HG02763 (cell line): ENCODE measurements at regions not wholly inside any gene's neighbourhood (a gene's known extent, or its start where the extent isn't known, plus 50 kb on each side); places are given as distances from the start of the nearest gene placed in this dataset.
"Not testable (repeated sequence)": the region's sequence is repeated elsewhere in the genome, so short reads cannot be mapped to it uniquely, and the experiment has no call there.

Experiments
- ATAC-seq: cut with Tn5 transposase; IDR thresholded peaks from one replicate; pipeline ENCODE4 v1.9.1; 2021; ENCODE audit warnings: mild to moderate bottlenecking, moderate library complexity; ENCODE audit not compliant: unreplicated experiment

GRCh38 chr3:116981089-116981488, 271.5 kb downstream of the TUSC7 start:
- ATAC-seq: no peak

- no peak for ATAC-seq
Measured at GRCh38 chr3:116984301-116984700, 274.7 kb downstream of the TUSC7 start.

- ATAC-seq: no peak
Measured at GRCh38 chr3:116994351-116994879, 284.8 kb downstream of the TUSC7 start.

GRCh38 chr3:117003501-117003900, 293.9 kb downstream of the TUSC7 start:
- ATAC-seq: no peak

- ATAC-seq: no peak
Measured at GRCh38 chr3:117005274-117005673, 295.7 kb downstream of the TUSC7 start.

GRCh38 chr3:117005911-117006522, 296.4 kb downstream of the TUSC7 start:
- ATAC-seq: no peak

GRCh38 chr3:117010318-117010717, 300.7 kb downstream of the TUSC7 start:
- ATAC-seq: no peak

- ATAC-seq: no peak
Measured at GRCh38 chr3:117011687-117012250, 302.2 kb downstream of the TUSC7 start.

GRCh38 chr3:117016378-117016777, 306.8 kb downstream of the TUSC7 start:
- ATAC-seq: no peak

GRCh38 chr3:117017135-117017894, 307.7 kb downstream of the TUSC7 start:
- ATAC-seq: peak; percentile 77

GRCh38 chr3:117018655-117019054, 309.1 kb downstream of the TUSC7 start:
- no peak for ATAC-seq

GRCh38 chr3:117019082-117019713, 309.6 kb downstream of the TUSC7 start:
- ATAC-seq: peak; percentile 64

GRCh38 chr3:117026401-117026800, 316.8 kb downstream of the TUSC7 start:
- no peak for ATAC-seq

- ATAC-seq: no peak
Measured at GRCh38 chr3:117035745-117036144, 326.2 kb downstream of the TUSC7 start.

GRCh38 chr3:117036259-117036799, 326.8 kb downstream of the TUSC7 start:
- no peak for ATAC-seq

- ATAC-seq: no peak
Measured at GRCh38 chr3:117045143-117045542, 335.6 kb downstream of the TUSC7 start.

- ATAC-seq: no peak
Measured at GRCh38 chr3:117047951-117048705, 338.5 kb downstream of the TUSC7 start.

- ATAC-seq: no peak
Measured at GRCh38 chr3:117052395-117052794, 342.8 kb downstream of the TUSC7 start.

GRCh38 chr3:117054556-117054955, 345.0 kb downstream of the TUSC7 start:
- no peak for ATAC-seq

GRCh38 chr3:117056946-117057345, 347.4 kb downstream of the TUSC7 start:
- not testable (repeated sequence) for ATAC-seq
